ENCODE measurements at regions not wholly inside any gene's neighbourhood (a gene's known extent, or its start where the extent isn't known, plus 50 kb on each side); places are given as distances from the start of the nearest gene placed in this dataset.

GRCh38 chr17:53319947-53320346 is 502.8 kb upstream of the KIF2B start:
- H3K9ac ChIP-seq, result no peak overlapping the region
- H3K4me3 ChIP-seq, result no peak overlapping the region
- no peak overlapping the region for H3K4me2 ChIP-seq
- no peaks in the 10 kb centered on the region for H3K9me3 ChIP-seq
- no peaks in the 10 kb centered on the region for H3K4me1 ChIP-seq
- no peaks in the 10 kb centered on the region for H3K27me3 ChIP-seq
- no peaks in the 10 kb centered on the region for H3K36me3 ChIP-seq
- H4K20me1 ChIP-seq, result no peaks in the 10 kb centered on the region
- H3K27ac ChIP-seq, result no peak overlapping the region
- no peak for TF ChIP-seq Cebpa-rat (IDR thresholded peaks at IDR 0.05)

GRCh38 chr17:53316988-53317387 is 505.7 kb upstream of the KIF2B start:
- no peak overlapping the region for H3K4me3 ChIP-seq
- no peaks in the 10 kb centered on the region for H3K4me1 ChIP-seq
- no peak for TF ChIP-seq Cebpa-rat (IDR thresholded peaks at IDR 0.05)
- H3K9ac ChIP-seq, result no peak overlapping the region
- no peak overlapping the region for H3K27ac ChIP-seq
- H3K4me2 ChIP-seq, result no peak overlapping the region
- no peaks in the 10 kb centered on the region for H3K36me3 ChIP-seq
- H3K9me3 ChIP-seq, result no peaks in the 10 kb centered on the region
- no peaks in the 10 kb centered on the region for H3K27me3 ChIP-seq
- no peaks in the 10 kb centered on the region for H4K20me1 ChIP-seq

GRCh38 chr17:53316073-53316472 is 506.7 kb upstream of the KIF2B start:
- Histone ChIP-seq H3K4me1 (no peaks in the 10 kb centered on the region), H3K27ac (no peak overlapping the region), H3K4me3 (no peak overlapping the region), H3K27me3 (no peaks in the 10 kb centered on the region), H4K20me1 (no peaks in the 10 kb centered on the region), H3K9me3 (no peaks in the 10 kb centered on the region), H3K4me2 (no peak overlapping the region), H3K36me3 (no peaks in the 10 kb centered on the region), H3K9ac (no peak overlapping the region)
- TF ChIP-seq Cebpa-rat (IDR thresholded peaks at IDR 0.05), result no peak

- Histone ChIP-seq H3K36me3 (no peaks in the 10 kb centered on the region), H3K4me2 (no peak overlapping the region), H3K4me3 (no peak overlapping the region), H3K27ac (no peak overlapping the region), H4K20me1 (no peaks in the 10 kb centered on the region), H3K27me3 (no peaks in the 10 kb centered on the region), H3K9me3 (no peaks in the 10 kb centered on the region), H3K4me1 (no peaks in the 10 kb centered on the region), H3K9ac (no peak overlapping the region)
- no peak for TF ChIP-seq Cebpa-rat (IDR thresholded peaks at IDR 0.05)
These were observed 508.2 kb upstream of the KIF2B start for GRCh38 chr17:53314521-53314920.

- H3K9me3 ChIP-seq, result no peaks in the 10 kb centered on the region
- H3K4me3 ChIP-seq, result no peak overlapping the region
- no peak for TF ChIP-seq Cebpa-rat (IDR thresholded peaks at IDR 0.05)
- no peaks in the 10 kb centered on the region for H3K4me1 ChIP-seq
- H3K27me3 ChIP-seq, result no peaks in the 10 kb centered on the region
- H3K36me3 ChIP-seq, result no peaks in the 10 kb centered on the region
- no peaks in the 10 kb centered on the region for H4K20me1 ChIP-seq
- H3K9ac ChIP-seq, result no peak overlapping the region
- H3K4me2 ChIP-seq, result no peak overlapping the region
- no peak overlapping the region for H3K27ac ChIP-seq
These were observed 509.0 kb upstream of the KIF2B start for GRCh38 chr17:53313746-53314145.

GRCh38 chr17:53278466-53278865 is 544.3 kb upstream of the KIF2B start:
- Histone ChIP-seq H3K9ac (no peak overlapping the region), H3K9me3 (no peaks in the 10 kb centered on the region), H3K4me2 (no peak overlapping the region), H3K27me3 (no peaks in the 10 kb centered on the region), H3K36me3 (no peaks in the 10 kb centered on the region), H4K20me1 (no peaks in the 10 kb centered on the region), H3K4me1 (no peaks in the 10 kb centered on the region), H3K4me3 (no peak overlapping the region), H3K27ac (no peak overlapping the region)
- no peak for TF ChIP-seq Cebpa-rat (IDR thresholded peaks at IDR 0.05)

GRCh38 chr17:53273126-53273525 is 549.6 kb upstream of the KIF2B start:
- Histone ChIP-seq H3K4me3 (no peak overlapping the region), H4K20me1 (no peaks in the 10 kb centered on the region), H3K9me3 (no peaks in the 10 kb centered on the region), H3K27me3 (no peaks in the 10 kb centered on the region), H3K36me3 (no peaks in the 10 kb centered on the region), H3K4me2 (no peak overlapping the region), H3K9ac (no peak overlapping the region), H3K4me1 (no peaks in the 10 kb centered on the region), H3K27ac (no peak overlapping the region)
- TF ChIP-seq Cebpa-rat (IDR thresholded peaks at IDR 0.05), result no peak

GRCh38 chr17:53270936-53271335 is 551.8 kb upstream of the KIF2B start:
- Histone ChIP-seq H3K27ac (no peak overlapping the region), H3K4me3 (no peak overlapping the region), H3K4me2 (no peak overlapping the region), H3K9me3 (no peaks in the 10 kb centered on the region), H3K36me3 (no peaks in the 10 kb centered on the region), H3K27me3 (no peaks in the 10 kb centered on the region), H4K20me1 (no peaks in the 10 kb centered on the region), H3K9ac (no peak overlapping the region), H3K4me1 (no peaks in the 10 kb centered on the region)
- no peak for TF ChIP-seq Cebpa-rat (IDR thresholded peaks at IDR 0.05)

DNA sequence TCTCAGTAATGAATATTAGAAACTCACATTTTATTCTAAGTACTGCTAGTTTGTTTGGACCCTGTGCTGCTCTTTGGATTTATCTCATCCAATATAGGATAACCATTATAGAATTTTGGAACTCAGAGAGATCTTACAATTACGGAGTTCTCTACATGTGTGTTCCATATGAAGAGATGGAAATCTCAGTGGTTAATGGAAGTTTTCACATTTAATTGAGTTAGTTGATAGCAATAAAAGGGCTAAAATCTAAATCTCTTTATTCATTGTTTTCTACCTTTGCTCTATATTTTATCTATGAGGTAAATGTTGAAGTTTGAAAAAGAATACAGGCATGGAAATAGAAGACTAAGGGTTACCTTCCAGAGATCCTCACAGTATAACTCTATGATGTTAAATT is 558.0 kb upstream of the KIF2B start:
- Histone ChIP-seq H3K4me2 (no peak overlapping the region), H3K27me3 (no peaks in the 10 kb centered on the region), H3K4me1 (no peaks in the 10 kb centered on the region), H3K4me3 (no peak overlapping the region), H3K36me3 (no peaks in the 10 kb centered on the region), H3K9me3 (no peaks in the 10 kb centered on the region), H3K9ac (no peak overlapping the region), H4K20me1 (no peaks in the 10 kb centered on the region), H3K27ac (no peak overlapping the region)
- TF ChIP-seq Cebpa-rat (IDR thresholded peaks at IDR 0.05), result no peak

DNA sequence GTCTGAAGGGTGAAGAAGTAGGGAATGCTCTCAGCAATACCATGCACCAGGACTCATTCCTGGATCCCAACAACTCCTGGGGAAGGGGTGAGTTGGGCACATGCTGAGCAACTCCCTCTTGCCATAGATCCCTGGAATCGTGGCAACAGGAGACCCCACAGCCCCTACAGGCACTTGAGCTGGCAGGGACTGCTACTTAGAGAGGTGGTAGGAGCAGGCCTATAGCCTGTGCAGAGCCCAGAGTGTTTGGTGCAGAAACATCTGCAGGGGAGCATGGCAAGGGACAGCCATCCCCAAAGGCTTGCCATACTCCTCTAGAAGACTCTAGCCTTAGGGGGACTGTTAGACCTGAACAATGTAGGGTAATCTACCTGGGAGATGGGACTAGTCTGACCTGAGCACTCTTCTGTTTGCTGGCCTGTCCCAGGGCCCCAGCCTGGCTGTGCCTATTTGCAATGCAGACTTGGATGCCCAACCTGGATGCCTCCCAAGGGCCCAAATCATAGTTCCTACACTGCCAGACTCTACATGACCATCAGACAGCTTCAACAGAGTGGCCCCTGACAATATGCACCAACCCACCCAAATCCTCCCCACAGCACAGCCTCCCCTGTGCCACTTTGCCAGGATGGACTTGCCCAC is 568.6 kb upstream of the KIF2B start:
- no peak overlapping the region for H3K4me2 ChIP-seq
- H4K20me1 ChIP-seq, result no peaks in the 10 kb centered on the region

GRCh38 chr17:53249036-53249435 is 573.7 kb upstream of the KIF2B start:
- no peak overlapping the region for H3K4me3 ChIP-seq
- H3K27me3 ChIP-seq, result no peaks in the 10 kb centered on the region
- no peak overlapping the region for H3K27ac ChIP-seq
- H3K9ac ChIP-seq, result no peak overlapping the region
- H4K20me1 ChIP-seq, result no peaks in the 10 kb centered on the region
- no peaks in the 10 kb centered on the region for H3K36me3 ChIP-seq
- no peak overlapping the region for H3K4me2 ChIP-seq
- TF ChIP-seq Cebpa-rat (IDR thresholded peaks at IDR 0.05), result no peak
- no peaks in the 10 kb centered on the region for H3K9me3 ChIP-seq
- no peaks in the 10 kb centered on the region for H3K4me1 ChIP-seq

More for the DNA sequence above, 568.6 kb upstream of the KIF2B start:
- H3K4me3 ChIP-seq, result no peak overlapping the region
- no peak overlapping the region for H3K27ac ChIP-seq
- no peak for TF ChIP-seq Cebpa-rat (IDR thresholded peaks at IDR 0.05)
- H3K36me3 ChIP-seq, result no peaks in the 10 kb centered on the region
- no peaks in the 10 kb centered on the region for H3K27me3 ChIP-seq
- H3K9ac ChIP-seq, result no peak overlapping the region
- 0 out of 2 replicates have a peak, but pooled peaks cover 6% of the 10 kb centered on the region for H3K9me3 ChIP-seq
- H3K4me1 ChIP-seq, result no peaks in the 10 kb centered on the region

Measured in BLaER1 (cell line).